ENCODE measurements at regions not wholly inside any gene's neighbourhood (a gene's known extent, or its start where the extent isn't known, plus 50 kb on each side); places are given as distances from the start of the nearest gene placed in this dataset.
"Not testable (repeated sequence)": the region's sequence is repeated elsewhere in the genome, so short reads cannot be mapped to it uniquely, and the experiment has no call there.

DNA sequence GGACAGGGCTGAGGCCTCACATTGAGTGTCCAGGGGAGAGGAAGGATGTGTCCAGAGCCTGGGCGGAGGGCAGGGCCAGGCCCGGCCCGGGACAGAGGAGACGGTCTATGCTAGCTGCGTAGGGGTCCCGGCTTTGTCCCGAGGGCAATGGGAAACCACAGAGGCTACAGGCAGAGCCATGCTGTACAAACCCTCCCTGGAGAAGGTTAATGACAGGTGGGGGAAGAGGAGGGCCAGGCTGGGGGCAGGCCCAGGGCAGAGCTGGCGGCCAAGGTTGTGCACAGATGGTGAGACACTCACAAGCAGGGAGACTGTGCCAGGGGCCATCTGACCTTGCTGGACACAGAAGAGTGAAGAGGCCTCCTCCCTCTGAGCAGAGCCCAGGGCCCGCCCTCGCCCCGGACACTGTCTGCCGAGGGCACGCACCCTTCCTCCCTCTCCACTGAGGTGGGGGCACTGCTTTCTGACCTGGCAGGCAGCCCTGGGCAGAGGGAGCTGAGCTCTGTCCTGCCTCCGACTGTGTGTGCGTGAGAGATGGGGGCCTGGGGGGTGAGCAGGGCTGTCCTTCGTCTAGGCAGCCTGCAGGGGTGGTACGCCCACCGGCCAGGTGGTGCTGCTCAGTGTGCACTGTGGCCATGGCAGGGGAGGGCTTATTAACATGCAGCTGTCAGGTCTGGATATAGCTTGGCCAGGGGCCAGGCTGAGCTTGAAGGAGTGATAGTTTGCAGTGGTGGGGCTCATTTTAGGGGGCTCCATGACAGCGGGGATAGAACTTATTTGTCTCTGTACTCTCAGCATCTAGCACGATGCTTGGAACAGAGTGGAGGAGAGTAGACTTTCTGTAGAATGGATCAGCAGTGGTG, 75.7 kb upstream of the LRPAP1 start:
- no peak overlapping the region for H3K4me3 ChIP-seq (ENCODE audit: low read depth, low read length)
- no peak for DNase-seq (ENCODE audit: low read depth, low spot score)
- in situ Hi-C loops (cut with HindIII; ENCODE audit: low sequenced_read_pairs) = no loop called here
- TF ChIP-seq, protein P1, sequence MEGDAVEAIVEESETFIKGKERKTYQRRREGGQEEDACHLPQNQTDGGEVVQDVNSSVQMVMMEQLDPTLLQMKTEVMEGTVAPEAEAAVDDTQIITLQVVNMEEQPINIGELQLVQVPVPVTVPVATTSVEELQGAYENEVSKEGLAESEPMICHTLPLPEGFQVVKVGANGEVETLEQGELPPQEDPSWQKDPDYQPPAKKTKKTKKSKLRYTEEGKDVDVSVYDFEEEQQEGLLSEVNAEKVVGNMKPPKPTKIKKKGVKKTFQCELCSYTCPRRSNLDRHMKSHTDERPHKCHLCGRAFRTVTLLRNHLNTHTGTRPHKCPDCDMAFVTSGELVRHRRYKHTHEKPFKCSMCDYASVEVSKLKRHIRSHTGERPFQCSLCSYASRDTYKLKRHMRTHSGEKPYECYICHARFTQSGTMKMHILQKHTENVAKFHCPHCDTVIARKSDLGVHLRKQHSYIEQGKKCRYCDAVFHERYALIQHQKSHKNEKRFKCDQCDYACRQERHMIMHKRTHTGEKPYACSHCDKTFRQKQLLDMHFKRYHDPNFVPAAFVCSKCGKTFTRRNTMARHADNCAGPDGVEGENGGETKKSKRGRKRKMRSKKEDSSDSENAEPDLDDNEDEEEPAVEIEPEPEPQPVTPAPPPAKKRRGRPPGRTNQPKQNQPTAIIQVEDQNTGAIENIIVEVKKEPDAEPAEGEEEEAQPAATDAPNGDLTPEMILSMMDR (IDR thresholded peaks at IDR 0.05; ENCODE audit: low read depth, low read length) = no peak

GRCh38 chr4:3606850-3607249, 74.6 kb upstream of the LRPAP1 start:
- DNase-seq (ENCODE audit: low read depth, low spot score); H3K4me3 ChIP-seq (ENCODE audit: low read depth, low read length); in situ Hi-C loops (cut with HindIII; ENCODE audit: low sequenced_read_pairs): not testable (repeated sequence)

GRCh38 chr4:3606271-3606670, 74.0 kb upstream of the LRPAP1 start:
- DNase-seq (ENCODE audit: low read depth, low spot score); in situ Hi-C loops (cut with HindIII; ENCODE audit: low sequenced_read_pairs); H3K4me3 ChIP-seq (ENCODE audit: low read depth, low read length): not testable (repeated sequence)

- no peak overlapping the region for H3K4me3 ChIP-seq (ENCODE audit: low read depth, low read length)
- in situ Hi-C loops (cut with HindIII; ENCODE audit: low sequenced_read_pairs) = no loop called here
- no peak for DNase-seq (ENCODE audit: low read depth, low spot score)
- TF ChIP-seq, protein P1 (IDR thresholded peaks at IDR 0.05; ENCODE audit: low read depth, low read length) = no peak
These were observed 73.3 kb upstream of the LRPAP1 start for GRCh38 chr4:3605491-3605890.

GRCh38 chr4:3602886-3603645, 70.8 kb upstream of the LRPAP1 start:
- DNase-seq (ENCODE audit: low read depth, low spot score) = not testable (repeated sequence)

GRCh38 chr4:3601992-3602391, 69.8 kb upstream of the LRPAP1 start:
- in situ Hi-C loops (cut with HindIII; ENCODE audit: low sequenced_read_pairs) = no loop called here
- no peak for DNase-seq (ENCODE audit: low read depth, low spot score)
- H3K4me3 ChIP-seq (ENCODE audit: low read depth, low read length) = no peak overlapping the region
- TF ChIP-seq, protein P1 (IDR thresholded peaks at IDR 0.05; ENCODE audit: low read depth, low read length) = no peak

More at GRCh38 chr4:3602886-3603645, 70.8 kb upstream of the LRPAP1 start:
- in situ Hi-C loops (cut with HindIII; ENCODE audit: low sequenced_read_pairs); H3K4me3 ChIP-seq (ENCODE audit: low read depth, low read length): not testable (repeated sequence)

GRCh38 chr4:3601108-3601690, 69.0 kb upstream of the LRPAP1 start:
- in situ Hi-C loops (cut with HindIII; ENCODE audit: low sequenced_read_pairs); H3K4me3 ChIP-seq (ENCODE audit: low read depth, low read length); DNase-seq (ENCODE audit: low read depth, low spot score): not testable (repeated sequence)

GRCh38 chr4:3599951-3600350, 67.7 kb upstream of the LRPAP1 start:
- no peak for DNase-seq (ENCODE audit: low read depth, low spot score)
- no peak overlapping the region for H3K4me3 ChIP-seq (ENCODE audit: low read depth, low read length)
- in situ Hi-C loops (cut with HindIII; ENCODE audit: low sequenced_read_pairs) = no loop called here
- TF ChIP-seq, protein P1 (IDR thresholded peaks at IDR 0.05; ENCODE audit: low read depth, low read length) = no peak

All from astrocyte of the spinal cord (primary cell).